Stimulated activated CD4-positive, alpha-beta T cell treated with anti-CD3 and anti-CD28 coated beads, TNF-alpha, amount 100 ng/mL, for 1 hour (primary cell): ENCODE measurements at regions not wholly inside any gene's neighbourhood (a gene's known extent, or its start where the extent isn't known, plus 50 kb on each side); places are given as distances from the start of the nearest gene placed in this dataset.
"Not testable (repeated sequence)": the region's sequence is repeated elsewhere in the genome, so short reads cannot be mapped to it uniquely, and the experiment has no call there.

Experiments
- DNase-seq, 3 donors: peaks; one replicate each; pipeline ENCODE4 v3.0.0-alpha.2; 2020; ENCODE audit warnings: low read depth in 3 of 3, low spot score in 1 of 3

DNA sequence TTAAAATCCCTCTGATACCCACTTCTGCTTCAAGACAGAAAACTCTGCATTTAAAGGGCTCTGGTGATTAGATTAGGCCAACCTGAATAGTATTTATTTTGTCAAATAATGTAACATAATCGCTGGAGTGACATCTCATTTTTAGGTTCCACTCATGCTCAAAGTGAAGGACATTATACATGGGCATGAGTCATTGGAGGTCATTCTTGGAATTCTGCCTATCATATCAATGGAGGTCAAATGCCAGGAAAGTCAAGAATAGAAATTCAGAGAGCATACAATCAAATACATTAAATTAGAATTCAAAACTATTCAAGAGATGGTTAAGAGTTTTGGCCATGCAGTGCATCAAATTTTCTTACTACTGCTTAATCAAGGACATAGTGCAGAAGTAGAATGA, 50.8 kb upstream of the PRSS1 start:
- no peak for DNase-seq

DNA sequence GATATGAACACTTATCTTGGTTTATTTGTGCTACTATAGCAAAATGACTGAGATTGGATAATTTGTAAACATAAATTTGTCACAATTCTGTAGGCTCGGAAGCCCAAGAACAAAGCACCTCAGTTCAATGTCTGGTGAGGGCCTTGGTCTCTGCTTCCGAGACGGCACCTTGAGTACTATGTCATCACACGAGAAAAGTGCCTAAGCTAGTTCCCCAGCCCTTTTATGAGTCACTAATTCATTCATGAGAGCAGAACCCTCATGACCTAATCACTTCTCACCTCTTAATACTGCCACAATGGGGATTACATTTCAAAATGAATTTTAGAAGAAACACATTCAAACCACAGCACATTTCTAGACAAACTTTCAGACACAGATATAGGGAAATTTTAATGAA, 52.0 kb upstream of the PRSS1 start:
- DNase-seq, result no peak

DNA sequence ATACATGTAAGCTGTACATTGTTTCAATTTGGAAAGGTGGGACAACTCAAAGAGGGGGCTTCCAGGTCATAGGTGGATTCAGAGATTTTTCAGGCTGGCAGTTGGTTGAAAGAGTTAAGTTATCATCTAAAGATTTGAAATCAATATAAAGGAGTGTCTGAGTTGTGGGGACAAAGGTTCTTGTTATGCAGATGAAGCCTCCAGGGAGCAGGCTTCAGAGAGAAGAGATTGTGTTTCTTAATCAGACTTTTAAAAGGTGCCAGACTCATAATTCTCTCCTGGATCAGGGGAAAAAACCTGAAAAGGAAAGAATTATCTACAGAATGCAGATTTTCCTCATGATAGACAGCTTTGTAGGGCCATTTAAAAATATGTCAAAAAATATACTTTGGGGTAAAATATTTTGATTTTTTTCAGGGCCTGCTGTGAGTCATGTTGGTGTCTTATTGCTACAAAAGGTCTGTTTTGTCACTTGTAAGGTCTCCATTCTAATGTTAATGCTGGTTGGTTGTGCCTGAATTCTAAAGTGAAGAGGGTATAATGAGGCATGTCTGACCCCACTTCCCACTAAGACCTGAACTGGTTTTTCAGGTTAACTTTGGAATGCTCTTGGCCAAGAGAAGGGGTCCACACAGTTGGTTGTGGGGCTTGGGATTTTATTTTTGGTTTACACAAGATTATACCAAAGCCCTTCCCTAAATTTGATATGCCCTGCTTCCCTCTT, 52.7 kb upstream of the PRSS1 start:
- no peak for DNase-seq

DNA sequence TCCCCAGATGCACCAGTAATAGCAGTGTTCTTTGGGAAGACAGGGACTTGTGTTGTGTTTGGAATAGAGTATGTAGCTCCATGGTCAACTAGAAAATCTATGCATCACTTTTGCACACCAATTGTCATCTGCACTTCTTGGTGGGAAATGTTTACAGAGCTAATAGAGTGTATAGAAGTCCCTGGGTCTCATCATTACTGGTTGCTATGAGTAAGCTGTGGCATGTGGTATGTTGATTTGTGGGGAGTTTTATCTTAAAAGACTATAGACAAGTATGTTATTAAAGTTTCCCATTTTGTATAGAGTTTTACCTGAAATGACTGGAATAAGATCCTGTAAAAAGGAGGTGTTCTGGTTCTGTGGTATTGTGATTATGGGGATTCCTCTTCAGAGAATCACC, 55.4 kb upstream of the PRSS1 start:
- DNase-seq, result no peak

DNA sequence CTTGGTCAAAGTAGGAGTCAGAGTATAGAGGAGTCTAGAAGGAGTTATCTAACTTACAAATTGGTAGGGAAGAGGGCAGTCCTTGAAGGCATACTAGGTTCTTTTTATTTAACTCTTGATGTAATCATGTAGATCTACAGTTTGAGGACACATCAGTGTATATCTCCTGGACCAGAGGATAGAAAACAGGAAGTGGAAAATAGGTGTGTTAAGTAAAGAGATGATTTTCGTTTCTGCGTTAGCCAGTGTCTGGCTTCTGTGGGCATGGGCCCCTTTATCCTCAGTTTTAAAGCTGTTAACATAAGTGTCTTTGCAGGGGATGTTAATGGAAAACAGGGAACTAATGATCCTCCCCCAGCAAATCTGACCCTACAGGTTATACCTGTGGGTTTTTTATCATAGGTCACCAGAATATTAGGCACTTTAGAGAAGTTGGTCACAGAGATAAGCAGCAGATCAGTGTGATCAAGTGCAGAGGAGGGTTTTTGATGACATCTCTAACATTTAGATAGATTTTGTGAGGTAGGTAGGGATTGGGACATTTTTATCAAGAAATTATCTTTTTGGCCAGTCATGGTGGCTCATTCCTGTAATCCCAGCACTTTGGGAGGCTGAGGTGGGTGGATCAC, 58.6 kb upstream of the PRSS1 start:
- DNase-seq, result no peak

DNA sequence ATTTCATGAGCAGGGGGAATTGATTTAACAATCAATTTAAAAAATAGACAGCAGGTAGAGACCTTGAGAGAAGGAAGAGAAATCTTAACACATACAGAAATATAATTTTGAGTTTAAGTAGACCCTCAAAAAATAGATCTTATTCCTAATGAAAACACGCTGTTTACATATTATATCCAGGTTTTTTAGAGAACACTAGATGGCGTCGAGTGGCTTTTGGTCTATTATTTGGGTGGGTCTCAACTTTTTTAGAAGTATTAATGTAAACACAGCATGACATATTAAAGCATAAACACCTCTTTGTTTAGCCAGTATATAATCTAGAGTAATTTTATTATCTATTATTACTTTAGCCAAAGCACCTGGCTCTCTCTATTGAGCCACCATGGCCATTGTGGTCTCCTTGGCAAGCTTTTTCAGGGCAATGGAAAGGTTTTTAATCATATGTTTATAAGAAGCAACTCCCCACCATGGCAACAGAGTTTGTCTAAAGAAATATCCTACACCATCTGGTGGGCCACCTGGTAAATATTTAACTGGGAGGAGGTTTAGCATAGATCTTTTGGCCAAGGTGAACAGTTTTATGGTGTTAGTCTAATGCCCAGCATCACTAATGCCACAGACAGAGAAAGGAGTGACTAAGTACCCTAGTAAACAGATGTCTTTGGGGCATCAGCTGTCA, 59.7 kb upstream of the PRSS1 start:
- no peak for DNase-seq

DNA sequence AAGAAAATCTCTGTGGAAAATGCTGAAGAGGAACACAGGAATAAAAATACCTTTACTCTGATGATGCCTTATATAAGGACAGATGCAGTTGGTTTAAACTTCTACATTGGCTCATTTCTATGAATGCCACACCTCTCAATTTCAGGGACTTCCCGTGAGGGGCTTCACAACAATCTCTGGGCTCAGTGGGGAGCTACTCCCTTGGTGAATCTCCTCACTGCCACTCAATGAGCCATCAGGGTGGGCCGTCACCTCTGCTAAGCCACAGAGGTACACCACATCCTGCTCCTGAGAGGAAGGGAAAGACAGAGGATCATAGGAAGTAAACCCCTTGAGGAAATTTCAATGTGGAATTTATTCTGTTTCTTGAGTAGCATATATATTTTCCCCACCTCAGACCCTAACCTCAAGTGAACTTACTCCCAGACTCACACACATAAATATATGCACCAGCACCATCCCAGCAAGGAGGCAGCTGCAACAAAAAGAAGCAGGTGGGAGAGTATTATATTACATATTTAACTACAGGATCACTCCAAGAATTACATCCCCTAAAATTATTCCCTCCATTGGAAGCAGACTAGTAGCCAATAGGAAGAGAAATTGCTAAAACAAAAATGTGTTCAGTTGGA, 63.3 kb upstream of the PRSS1 start:
- DNase-seq, result no peak

DNA sequence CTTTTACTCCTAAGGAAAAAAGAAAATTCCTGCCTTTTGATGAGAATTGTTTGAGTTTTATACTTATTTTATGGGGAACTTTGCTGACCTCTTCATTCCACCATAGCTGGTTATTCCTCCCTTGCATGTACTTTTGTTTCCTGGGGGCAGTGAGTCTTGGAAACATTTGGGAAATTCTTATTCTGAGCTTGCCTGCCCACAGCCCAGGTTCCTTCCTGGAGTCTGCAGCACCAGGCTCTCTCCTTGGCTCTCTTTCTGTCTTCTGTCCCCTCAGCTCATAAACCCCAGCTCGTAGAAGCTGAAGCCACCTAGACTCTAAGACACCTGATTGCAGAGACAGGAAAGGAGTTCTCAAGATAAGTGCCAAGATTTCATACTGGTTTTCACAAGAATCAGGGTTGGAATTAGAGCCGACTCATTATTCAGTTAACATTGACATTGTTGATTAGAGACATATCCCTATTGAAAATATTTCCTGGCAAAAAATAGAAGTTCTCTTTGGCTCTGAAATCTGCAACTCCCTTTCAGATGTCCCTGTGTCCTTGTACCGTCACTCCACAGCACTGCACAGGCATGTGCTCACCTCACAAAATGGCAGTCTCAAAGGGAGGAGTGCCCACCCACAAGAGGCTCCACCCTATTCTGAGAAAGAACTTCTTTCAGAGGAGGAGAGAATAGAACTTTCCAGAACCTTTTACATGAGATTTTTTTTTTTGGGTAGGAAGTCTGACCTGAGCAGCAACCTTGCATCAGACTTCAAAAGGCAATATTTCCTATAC, 67.8 kb upstream of the PRSS1 start:
- DNase-seq, result no peak

DNA sequence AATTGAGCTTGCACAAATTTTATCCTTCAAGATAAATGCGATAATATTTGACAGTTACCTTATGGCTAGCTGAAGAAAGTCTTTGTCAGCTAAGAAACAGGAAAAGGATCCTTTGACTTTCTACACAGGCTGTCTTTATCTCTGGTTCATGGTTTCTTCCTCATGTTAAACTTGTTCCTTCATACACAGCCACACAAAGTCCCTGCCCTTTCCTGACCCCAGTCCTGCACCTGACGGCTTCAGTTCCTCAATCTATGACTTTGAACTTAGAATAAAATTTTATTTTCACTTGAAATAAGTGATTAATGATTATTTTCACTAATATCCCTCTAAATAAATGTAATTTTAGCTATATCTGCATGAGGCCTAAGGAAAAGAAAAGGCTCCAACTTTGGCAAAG, 77.8 kb upstream of the PRSS1 start:
- DNase-seq, result no peak

DNA sequence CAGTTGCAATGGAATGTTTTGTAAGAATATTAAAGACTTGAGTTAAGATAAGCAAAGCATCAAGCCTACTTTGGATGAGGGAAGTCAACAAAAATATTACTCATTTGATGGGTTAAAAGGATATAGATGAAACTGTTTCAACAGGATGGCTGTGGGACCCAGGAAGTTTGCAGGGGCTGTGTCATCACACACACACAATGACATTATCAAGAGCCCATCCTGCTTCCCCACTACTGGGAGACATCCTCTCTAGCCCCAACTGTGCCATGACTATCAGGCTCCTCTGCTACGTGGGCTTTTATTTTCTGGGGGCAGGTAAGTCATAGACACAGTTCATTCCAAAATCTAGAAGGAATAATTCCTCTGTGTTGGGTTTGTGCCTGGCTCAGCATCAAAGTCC, 78.8 kb upstream of the PRSS1 start:
- DNase-seq, result no peak

DNA sequence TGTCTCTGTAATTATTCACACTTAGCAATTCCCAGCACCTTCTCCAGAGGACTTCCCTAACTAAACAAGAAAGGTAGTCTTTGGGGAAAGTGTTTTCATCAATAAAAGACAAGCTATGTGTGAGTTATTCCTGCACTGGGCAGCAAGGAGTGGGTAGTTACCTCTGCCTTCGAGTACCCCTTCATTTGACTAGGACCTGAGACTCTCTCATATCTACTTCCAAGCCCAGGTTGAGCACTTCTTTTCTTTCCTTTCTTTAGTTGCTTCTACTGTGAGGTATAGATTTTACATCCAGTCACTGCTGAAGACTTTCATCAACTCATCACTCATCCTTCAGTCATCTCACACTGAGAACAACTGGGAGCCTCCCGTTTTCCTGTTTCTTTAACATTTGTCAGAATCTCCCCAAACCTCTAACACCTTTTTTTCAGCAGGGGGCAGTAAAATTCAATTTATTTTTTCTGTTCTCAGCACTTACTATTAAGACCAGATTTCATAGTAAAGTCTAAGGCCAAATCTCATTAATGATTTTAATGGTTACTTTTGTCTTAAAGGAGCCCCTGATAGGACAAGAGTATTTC, 80.1 kb upstream of the PRSS1 start:
- no peak for DNase-seq

DNA sequence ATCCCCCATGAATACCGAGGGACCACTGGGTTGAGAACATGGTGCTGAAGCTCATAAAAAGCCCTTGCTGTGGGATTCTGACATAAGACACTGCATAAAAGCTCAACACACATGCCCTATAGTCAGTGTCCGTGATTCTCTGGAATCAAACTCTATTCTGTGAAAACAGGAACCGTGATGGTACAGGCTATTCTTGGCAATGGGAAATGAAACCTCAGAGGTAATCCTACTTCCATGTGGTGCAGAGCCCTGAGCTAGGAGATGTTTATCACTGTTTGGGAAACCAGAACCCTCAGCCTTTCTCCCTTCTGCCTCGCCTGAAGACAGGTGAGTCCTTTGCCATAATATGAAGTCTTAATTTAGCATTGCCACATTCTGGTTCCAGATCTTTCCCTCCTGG, 80.8 kb upstream of the PRSS1 start:
- DNase-seq, result no peak

DNA sequence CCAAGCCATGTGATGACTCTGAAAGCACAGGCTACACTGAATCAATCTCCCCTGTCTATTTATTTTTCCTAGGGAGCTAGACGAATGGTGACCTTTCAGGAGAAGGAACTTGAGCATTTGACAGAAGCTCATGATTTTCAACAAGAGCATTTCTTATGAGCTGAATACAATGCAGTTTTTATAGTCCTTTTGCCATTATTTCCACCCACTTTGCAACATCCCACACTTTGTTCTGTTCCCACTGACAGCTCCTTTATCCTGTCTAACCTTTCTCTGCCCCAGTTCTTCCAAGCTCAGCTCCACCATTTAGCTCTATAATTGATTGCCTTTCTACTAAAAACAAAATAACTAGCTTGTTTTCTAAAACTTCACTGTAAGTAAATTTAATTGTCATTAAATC, 91.9 kb upstream of the PRSS1 start:
- DNase-seq, result no peak

DNA sequence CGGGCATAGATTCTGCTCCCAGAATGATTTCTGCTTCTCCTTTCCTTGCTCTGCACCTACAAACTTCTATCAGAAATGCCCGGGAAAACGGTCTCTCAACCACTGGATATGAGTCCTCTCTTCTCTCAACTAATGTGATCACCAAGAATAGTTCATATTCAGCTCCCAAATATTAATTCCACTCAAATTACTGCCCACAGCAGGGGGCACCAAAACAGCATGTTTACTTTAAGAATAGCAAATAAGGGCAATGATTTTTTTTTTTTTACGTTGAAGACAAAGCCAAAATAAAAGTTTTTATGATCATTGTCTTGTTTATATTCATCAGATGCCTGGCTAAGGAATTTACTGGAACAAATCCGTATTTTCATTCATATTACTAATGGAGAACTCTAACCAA, 94.9 kb upstream of the PRSS1 start:
- no peak for DNase-seq

DNA sequence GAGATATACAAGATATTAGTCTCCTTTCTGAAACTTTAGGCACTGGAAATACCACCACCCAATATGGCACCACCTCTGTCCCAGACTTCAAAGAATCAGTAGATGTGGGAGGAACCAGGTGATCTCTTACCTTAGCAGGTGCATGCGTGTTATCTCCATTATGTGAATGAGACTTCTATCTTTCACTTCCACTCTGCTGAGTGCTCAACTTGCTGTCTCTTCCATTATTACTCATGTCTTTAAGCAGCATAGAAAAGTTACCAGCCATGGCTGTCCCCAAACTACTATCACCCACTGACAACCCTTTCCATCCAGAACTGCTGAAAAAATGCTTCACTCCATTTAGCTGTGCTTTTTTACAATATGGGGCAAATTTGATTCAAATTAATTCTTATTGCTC, 101.5 kb upstream of the PRSS1 start:
- DNase-seq, result no peak

DNA sequence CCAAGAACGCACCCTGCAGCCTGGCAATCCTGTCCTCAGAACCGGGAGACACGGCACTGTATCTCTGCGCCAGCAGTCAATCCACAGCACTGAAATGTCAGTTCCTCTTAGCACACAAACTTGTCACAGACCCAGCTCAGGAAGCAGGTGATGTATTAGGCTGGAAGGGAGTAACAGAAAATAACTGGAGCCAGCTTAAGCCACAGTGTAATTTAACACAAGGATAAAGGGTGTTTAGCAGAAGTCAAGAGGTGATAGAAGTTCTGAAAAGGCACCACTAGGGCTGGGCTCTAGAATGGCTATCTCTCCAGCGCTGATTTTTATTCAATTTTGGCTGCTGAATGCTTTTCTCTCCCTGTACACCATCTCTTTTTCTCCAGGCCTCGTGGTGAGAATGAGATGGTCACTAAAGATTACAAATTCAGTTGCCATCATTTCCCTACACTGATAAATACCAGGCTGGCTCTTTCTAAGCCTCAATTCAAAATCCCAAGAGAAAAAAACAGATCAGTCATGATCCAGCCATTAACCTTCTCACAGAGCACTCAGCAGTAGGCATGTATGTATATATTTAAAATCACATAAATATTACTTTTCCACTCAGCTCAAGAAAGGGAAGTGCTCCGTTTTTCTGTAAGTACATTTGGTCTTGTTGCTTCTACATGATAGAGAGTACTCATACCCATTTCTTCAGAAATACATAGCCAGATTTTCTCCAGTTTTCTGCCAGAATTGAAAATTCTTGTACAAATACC, 102.7 kb upstream of the PRSS1 start:
- DNase-seq, result no peak

DNA sequence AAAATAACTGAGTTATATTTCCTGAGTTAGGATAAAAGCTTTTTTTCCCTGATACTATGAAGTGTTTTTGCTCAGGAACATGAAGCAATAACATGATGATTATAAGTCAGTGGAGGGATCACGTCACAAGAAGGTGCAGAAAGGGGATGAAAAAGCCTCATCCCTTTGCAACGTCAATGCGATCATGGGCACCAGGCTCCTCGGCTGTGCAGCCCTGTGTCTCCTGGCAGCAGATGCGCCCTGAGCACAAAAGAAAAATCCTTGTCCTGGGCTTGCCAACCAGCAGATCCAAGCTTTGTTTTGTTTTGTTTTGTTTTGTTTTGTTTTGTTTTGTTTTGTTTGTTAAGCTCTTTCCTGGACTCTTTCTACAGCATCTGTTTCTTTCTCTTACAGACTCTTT, 103.5 kb upstream of the PRSS1 start:
- DNase-seq, result no peak

DNA sequence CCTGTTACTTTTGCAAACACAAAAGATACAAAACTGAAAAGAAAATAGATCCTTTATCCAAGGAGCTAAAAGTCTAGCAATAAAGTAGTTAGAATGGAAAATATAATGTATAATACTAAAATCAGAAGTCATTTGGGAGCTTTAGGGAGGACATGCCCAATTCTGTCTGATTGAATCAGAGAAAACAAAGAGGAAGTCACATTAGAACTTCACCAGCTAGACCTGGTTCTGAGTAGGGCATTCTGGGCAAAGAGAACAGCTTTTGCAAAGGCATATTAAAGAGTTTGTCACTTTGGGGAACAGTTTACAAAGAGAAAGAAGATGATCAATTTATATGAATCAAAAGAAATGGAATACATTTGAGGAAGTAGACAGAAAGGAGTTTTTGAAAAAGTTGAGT, 107.0 kb upstream of the PRSS1 start:
- no peak for DNase-seq

DNA sequence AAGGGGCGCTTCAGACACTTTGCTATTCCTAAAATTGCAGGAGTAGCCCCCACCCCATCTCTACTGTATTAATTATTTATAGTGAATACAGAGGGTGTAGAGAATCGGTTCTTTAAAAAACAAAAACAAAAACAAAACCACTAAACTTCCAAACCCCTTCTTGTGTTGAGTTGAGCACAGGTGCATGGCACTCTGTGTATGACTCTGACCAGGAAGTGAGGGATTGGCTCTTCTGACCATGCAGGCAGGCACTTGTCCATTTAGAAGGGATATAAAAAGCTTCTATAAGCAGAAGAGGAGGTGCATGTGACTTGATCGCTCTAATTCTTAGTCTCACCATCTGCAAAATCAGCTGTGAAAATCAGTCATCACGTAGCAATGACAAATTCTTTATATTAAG, 108.0 kb upstream of the PRSS1 start:
- DNase-seq, result not testable (repeated sequence)

DNA sequence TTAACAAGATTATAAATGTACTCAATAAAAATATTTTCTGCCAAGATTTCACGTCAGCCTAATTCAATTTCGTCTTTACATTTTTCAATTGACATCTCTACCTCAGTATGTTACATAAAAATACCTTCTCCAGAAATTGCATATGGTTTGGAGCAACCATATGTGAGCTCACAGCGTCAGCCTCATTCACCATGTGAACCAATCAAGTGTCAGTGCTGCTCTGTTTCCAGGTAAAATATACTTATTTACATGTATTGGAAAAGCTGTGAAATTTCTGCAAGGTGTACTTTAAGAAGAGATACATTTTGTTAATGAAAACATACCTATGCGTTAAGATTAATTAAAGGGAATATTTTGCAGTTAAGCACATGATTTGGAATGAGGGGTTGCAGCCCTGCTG, 110.7 kb upstream of the PRSS1 start:
- DNase-seq, result no peak
